ENCODE measurements at regions not wholly inside any gene's neighbourhood (a gene's known extent, or its start where the extent isn't known, plus 50 kb on each side); places are given as distances from the start of the nearest gene placed in this dataset.
"Not testable (repeated sequence)": the region's sequence is repeated elsewhere in the genome, so short reads cannot be mapped to it uniquely, and the experiment has no call there.

- DNase-seq (ENCODE audit: low read depth) = peak; percentile 7
Measured at GRCh38 chr4:81723927-81724587, 252.3 kb upstream of the RASGEF1B start.

GRCh38 chr4:81723019-81723884 lies 251.5 kb upstream of the RASGEF1B start:
- no peak for DNase-seq (ENCODE audit: low read depth)

- no peak for DNase-seq (ENCODE audit: low read depth)
Measured at GRCh38 chr4:81722290-81722851, 250.7 kb upstream of the RASGEF1B start.

- DNase-seq (ENCODE audit: low read depth) = no peak
Measured at GRCh38 chr4:81715757-81716156, 244.1 kb upstream of the RASGEF1B start.

GRCh38 chr4:81715357-81715756 lies 243.7 kb upstream of the RASGEF1B start:
- not testable (repeated sequence) for DNase-seq (ENCODE audit: low read depth)

GRCh38 chr4:81714291-81714690 lies 242.6 kb upstream of the RASGEF1B start:
- DNase-seq (ENCODE audit: low read depth) = no peak

- no peak for DNase-seq (ENCODE audit: low read depth)
Measured at GRCh38 chr4:81712714-81713113, 241.0 kb upstream of the RASGEF1B start.

GRCh38 chr4:81704461-81704860 lies 232.8 kb upstream of the RASGEF1B start:
- DNase-seq (ENCODE audit: low read depth) = no peak

- no peak for DNase-seq (ENCODE audit: low read depth)
Measured at GRCh38 chr4:81700189-81700588, 228.5 kb upstream of the RASGEF1B start.

- DNase-seq (ENCODE audit: low read depth) = no peak
Measured at GRCh38 chr4:81698538-81699296, 227.0 kb upstream of the RASGEF1B start.

GRCh38 chr4:81694176-81694913 lies 222.6 kb upstream of the RASGEF1B start:
- no peak for DNase-seq (ENCODE audit: low read depth)

GRCh38 chr4:81690871-81691270 lies 219.2 kb upstream of the RASGEF1B start:
- DNase-seq (ENCODE audit: low read depth) = no peak

GRCh38 chr4:81688085-81688484 lies 216.4 kb upstream of the RASGEF1B start:
- DNase-seq (ENCODE audit: low read depth) = no peak

GRCh38 chr4:81687471-81687870 lies 215.8 kb upstream of the RASGEF1B start:
- DNase-seq (ENCODE audit: low read depth) = no peak

GRCh38 chr4:81685104-81685503 lies 213.4 kb upstream of the RASGEF1B start:
- no peak for DNase-seq (ENCODE audit: low read depth)

- DNase-seq (ENCODE audit: low read depth) = no peak
Measured at GRCh38 chr4:81684352-81684751, 212.6 kb upstream of the RASGEF1B start.

GRCh38 chr4:81682492-81682891 lies 210.8 kb upstream of the RASGEF1B start:
- DNase-seq (ENCODE audit: low read depth) = no peak

- DNase-seq (ENCODE audit: low read depth) = no peak
Measured at GRCh38 chr4:81679315-81679714, 207.6 kb upstream of the RASGEF1B start.

- no peak for DNase-seq (ENCODE audit: low read depth)
Measured at GRCh38 chr4:81678801-81679200, 207.1 kb upstream of the RASGEF1B start.

- no peak for DNase-seq (ENCODE audit: low read depth)
Measured at GRCh38 chr4:81676537-81676936, 204.8 kb upstream of the RASGEF1B start.

- no peak for DNase-seq (ENCODE audit: low read depth)
Measured at GRCh38 chr4:81675791-81676393, 204.2 kb upstream of the RASGEF1B start.

Measured in Daoy (cell line).